ENCODE measurements at regions not wholly inside any gene's neighbourhood (a gene's known extent, or its start where the extent isn't known, plus 50 kb on each side); places are given as distances from the start of the nearest gene placed in this dataset.
"Not testable (repeated sequence)": the region's sequence is repeated elsewhere in the genome, so short reads cannot be mapped to it uniquely, and the experiment has no call there.

DNA sequence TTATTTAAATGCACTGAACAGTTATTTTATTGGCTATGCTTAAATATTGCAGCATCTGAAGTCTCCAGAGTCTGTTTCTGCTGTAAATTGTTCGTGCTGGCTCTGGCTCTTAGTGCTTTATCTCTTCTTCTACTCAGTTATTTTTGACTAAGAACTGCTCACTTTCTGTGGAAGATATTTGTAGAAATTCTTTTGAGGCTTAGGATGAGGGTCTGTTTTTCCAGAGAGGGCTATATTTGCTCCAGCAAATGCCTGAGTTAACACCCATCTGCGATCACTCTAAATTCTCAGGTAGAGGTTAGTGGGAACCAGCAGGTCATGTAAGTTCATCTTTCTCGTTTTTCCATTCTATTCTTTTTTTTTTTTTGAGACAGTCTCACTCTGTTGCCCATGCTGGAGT, 71.1 kb downstream of the ARL6IP4 start:
- Mint-ChIP-seq H3K9me3 (no peaks in the 10 kb centered on the region), H3K27ac (no peak overlapping the region), H3K27me3 (ENCODE audit: low read depth) (no peaks in the 10 kb centered on the region), H3K4me1 (ENCODE audit: low read depth) (peaks cover 5% of the 10 kb centered on the region), H3K36me3 (ENCODE audit: low read depth) (no peaks in the 10 kb centered on the region), H3K4me3 (ENCODE audit: low read depth) (no peak overlapping the region)
- no peak for DNase-seq (ENCODE audit: low spot score)
- intact Hi-C loops (cut with micrococcal nuclease), result no loop called here

DNA sequence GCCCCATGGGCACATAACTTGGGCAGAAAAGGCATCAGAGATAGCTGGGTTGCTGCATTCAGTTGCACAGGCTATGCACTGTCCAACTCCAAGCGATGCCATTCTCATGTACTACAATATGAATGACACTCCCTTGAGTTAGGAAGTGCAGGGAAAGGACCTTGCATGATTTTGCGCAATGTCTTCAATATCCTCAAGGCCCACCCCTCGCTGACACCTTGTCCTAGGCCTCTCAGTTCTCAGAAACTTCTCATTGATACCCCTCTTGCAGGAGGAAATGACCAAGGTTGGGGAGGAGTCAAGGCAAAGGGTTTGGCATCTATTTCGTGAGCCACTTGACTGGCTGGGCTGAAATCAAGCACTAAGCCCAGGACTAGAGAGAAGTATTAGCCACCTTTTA, 70.4 kb downstream of the ARL6IP4 start:
- no peaks in the 10 kb centered on the region for H3K36me3 Mint-ChIP-seq (ENCODE audit: low read depth)
- H3K27me3 Mint-ChIP-seq (ENCODE audit: low read depth), result no peaks in the 10 kb centered on the region
- H3K9me3 Mint-ChIP-seq, result no peaks in the 10 kb centered on the region
- DNase-seq (ENCODE audit: low spot score), result no peak
- intact Hi-C loops (cut with micrococcal nuclease), result no loop called here
- H3K4me1 Mint-ChIP-seq (ENCODE audit: low read depth), result peaks cover 5% of the 10 kb centered on the region
- H3K4me3 Mint-ChIP-seq (ENCODE audit: low read depth), result no peak overlapping the region
- H3K27ac Mint-ChIP-seq, result no peak overlapping the region

DNA sequence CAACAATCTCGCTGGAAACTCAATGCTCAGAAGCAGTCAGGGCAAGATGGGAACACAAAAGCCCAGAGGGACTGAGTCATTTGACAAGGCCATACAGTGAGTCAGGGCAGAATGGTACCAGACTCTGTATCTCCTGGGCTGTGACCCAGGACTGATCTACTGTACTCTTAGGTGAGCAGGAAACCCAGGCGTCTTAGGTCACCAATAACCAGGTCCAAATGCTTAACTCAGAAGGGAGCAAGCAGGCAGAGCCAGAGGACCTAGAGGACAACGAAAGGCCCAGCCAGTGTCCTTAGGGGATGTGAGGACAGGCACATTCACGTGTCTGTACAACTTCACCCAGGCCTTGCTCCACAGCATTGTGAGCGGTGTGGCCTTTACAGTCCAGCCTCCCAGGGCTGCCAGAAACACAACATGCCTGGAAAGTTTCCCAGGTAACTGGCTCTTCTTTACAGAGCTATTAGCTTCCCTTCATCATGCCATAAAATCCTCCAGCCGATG, 69.9 kb downstream of the ARL6IP4 start:
- no peaks in the 10 kb centered on the region for H3K27me3 Mint-ChIP-seq (ENCODE audit: low read depth)
- H3K4me1 Mint-ChIP-seq (ENCODE audit: low read depth), result peaks cover 5% of the 10 kb centered on the region
- H3K36me3 Mint-ChIP-seq (ENCODE audit: low read depth), result no peaks in the 10 kb centered on the region
- no peak overlapping the region for H3K27ac Mint-ChIP-seq
- no peak overlapping the region for H3K4me3 Mint-ChIP-seq (ENCODE audit: low read depth)
- H3K9me3 Mint-ChIP-seq, result no peaks in the 10 kb centered on the region
- intact Hi-C loops (cut with micrococcal nuclease), result no loop called here
- DNase-seq (ENCODE audit: low spot score), result no peak

DNA sequence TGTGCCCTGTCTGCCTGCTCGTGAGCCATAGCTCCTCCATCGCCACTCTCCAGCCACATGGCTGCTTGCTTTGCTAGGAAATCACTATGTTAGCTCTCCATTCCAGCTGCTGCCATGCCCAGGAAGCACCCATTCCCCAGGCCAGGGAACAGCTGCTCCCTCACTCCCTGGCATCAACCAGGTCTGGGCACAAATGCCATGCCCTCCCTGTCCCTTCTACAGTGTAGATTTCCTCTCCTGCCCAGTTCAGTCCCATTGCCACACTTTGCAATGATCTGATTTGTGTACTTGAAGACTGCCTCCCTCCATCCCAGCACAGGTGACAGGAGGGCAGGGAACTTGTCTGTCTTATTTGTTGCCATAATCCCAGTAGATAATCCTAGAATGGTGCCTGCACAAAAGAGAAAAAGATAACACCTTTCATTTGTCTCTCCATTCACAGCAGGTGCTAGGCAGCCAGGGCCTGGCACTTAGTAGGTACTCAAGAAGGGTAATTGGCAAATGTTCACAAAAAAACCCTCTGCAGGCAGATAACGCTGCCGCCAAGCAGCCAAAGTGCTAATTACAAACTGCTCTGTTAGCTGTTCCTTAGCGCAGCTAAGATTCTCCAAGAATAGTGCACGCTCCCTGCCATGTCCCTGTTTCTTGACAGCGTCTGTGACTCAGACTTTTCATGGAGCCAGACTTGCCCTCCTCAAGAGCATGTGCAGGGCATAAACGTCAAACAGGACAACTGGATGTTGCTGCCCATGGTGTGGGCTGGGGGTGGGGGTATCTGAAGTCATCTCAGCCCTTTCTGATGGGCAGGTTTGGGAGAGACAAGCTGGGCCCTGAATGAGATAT, 69.1 kb downstream of the ARL6IP4 start:
- no peaks in the 10 kb centered on the region for H3K9me3 Mint-ChIP-seq
- peaks cover 11% of the 10 kb centered on the region for H3K4me1 Mint-ChIP-seq (ENCODE audit: low read depth)
- no peak for DNase-seq (ENCODE audit: low spot score)
- no peak overlapping the region for H3K4me3 Mint-ChIP-seq (ENCODE audit: low read depth)
- no peaks in the 10 kb centered on the region for H3K27me3 Mint-ChIP-seq (ENCODE audit: low read depth)
- H3K27ac Mint-ChIP-seq, result no peak overlapping the region
- H3K36me3 Mint-ChIP-seq (ENCODE audit: low read depth), result no peaks in the 10 kb centered on the region
- intact Hi-C loops (cut with micrococcal nuclease), result no loop called here

DNA sequence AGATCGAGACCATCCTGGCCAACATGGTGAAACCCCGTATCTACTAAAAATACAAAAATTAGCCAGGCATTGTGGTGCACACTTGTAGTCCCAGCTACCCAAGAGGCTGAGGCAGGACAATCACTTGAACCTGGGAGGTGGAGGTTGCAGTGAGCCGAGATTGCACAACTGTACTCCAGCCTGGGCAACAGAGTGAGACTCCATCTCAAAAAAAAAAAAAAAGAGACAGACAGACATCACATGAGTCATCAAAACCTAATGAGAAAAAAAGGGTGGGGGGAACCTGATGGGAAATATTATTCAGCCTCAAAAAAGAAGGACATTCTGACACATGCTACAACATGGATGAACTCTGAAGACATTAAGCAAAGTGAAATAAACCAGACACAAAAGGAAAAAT, 67.4 kb downstream of the ARL6IP4 start:
- DNase-seq (ENCODE audit: low spot score); H3K27me3 Mint-ChIP-seq (ENCODE audit: low read depth); intact Hi-C loops (cut with micrococcal nuclease); H3K9me3 Mint-ChIP-seq; H3K4me3 Mint-ChIP-seq (ENCODE audit: low read depth); H3K27ac Mint-ChIP-seq; H3K36me3 Mint-ChIP-seq (ENCODE audit: low read depth): not testable (repeated sequence)
- peaks cover 21% of the 10 kb centered on the region for H3K4me1 Mint-ChIP-seq (ENCODE audit: low read depth)

DNA sequence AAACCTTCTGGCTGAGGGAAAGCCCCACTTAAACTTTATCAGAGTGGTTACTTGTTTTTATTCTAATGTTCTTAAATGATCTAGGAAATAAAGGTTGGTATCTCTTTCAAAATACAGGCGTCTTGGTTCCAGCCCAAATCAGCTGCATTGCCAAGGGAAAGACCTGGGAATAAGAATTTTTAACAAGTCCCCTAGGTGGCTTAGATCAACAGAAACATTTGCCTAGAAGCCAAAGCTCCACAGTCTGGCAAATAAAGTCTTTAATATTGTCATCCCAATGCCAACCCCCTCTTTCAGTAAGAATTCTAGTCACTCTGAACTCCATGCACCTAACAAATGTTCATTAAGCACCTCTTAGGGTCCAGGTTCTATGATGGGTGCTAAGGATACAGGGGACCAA, 66.8 kb downstream of the ARL6IP4 start:
- no peak for DNase-seq (ENCODE audit: low spot score)
- Mint-ChIP-seq H3K4me1 (ENCODE audit: low read depth) (peaks cover 21% of the 10 kb centered on the region), H3K27ac (no peak overlapping the region), H3K9me3 (no peaks in the 10 kb centered on the region), H3K27me3 (ENCODE audit: low read depth) (no peaks in the 10 kb centered on the region), H3K4me3 (ENCODE audit: low read depth) (no peak overlapping the region), H3K36me3 (ENCODE audit: low read depth) (no peaks in the 10 kb centered on the region)
- intact Hi-C loops (cut with micrococcal nuclease), result no loop called here

DNA sequence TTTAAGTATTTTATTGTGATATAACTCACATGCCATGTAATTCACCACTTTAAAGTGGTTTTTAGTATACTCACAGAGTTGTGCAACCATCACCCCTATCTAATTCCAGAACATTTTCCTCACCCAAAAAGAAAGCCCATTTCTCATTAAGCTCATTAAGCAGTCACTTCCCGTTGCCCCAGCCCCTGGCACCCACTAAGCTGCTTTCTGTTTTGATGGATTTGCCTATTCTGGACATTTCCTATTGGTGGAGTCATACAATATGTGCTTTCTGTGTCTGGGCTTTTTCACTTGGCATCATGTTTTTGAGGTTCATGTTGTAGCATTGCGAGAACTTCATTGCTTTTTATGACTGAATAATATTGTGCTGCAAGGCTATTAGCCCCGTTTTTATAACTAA, 66.0 kb downstream of the ARL6IP4 start:
- no peaks in the 10 kb centered on the region for H3K36me3 Mint-ChIP-seq (ENCODE audit: low read depth)
- H3K27ac Mint-ChIP-seq, result no peak overlapping the region
- H3K27me3 Mint-ChIP-seq (ENCODE audit: low read depth), result no peaks in the 10 kb centered on the region
- H3K4me3 Mint-ChIP-seq (ENCODE audit: low read depth), result no peak overlapping the region
- intact Hi-C loops (cut with micrococcal nuclease), result no loop called here
- H3K4me1 Mint-ChIP-seq (ENCODE audit: low read depth), result peaks cover 21% of the 10 kb centered on the region
- H3K9me3 Mint-ChIP-seq, result no peaks in the 10 kb centered on the region
- no peak for DNase-seq (ENCODE audit: low spot score)

DNA sequence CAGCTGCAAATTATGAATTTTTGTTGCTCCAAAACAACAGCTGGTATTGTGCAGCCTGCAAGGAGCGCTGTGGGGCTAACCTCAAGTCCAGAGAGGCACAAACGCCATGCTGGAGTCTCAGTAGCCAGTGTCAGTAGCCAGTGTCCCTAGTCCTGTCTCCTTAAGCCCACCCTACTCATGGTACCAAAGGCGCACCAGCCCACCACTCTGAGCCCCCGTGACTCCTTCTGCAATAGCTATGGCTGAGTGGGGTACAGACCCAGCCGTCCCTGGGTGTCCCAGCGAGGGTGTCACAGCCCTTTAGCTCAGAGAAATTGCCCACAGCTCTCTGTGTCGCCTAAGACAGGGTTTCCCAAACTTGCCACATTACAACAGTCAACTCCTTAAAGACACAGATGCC, 65.2 kb downstream of the ARL6IP4 start:
- DNase-seq (ENCODE audit: low spot score), result no peak
- no peaks in the 10 kb centered on the region for H3K36me3 Mint-ChIP-seq (ENCODE audit: low read depth)
- no peaks in the 10 kb centered on the region for H3K9me3 Mint-ChIP-seq
- intact Hi-C loops (cut with micrococcal nuclease), result no loop called here
- no peak overlapping the region for H3K27ac Mint-ChIP-seq
- H3K4me1 Mint-ChIP-seq (ENCODE audit: low read depth), result peaks cover 18% of the 10 kb centered on the region
- H3K4me3 Mint-ChIP-seq (ENCODE audit: low read depth), result no peak overlapping the region
- H3K27me3 Mint-ChIP-seq (ENCODE audit: low read depth), result no peaks in the 10 kb centered on the region

DNA sequence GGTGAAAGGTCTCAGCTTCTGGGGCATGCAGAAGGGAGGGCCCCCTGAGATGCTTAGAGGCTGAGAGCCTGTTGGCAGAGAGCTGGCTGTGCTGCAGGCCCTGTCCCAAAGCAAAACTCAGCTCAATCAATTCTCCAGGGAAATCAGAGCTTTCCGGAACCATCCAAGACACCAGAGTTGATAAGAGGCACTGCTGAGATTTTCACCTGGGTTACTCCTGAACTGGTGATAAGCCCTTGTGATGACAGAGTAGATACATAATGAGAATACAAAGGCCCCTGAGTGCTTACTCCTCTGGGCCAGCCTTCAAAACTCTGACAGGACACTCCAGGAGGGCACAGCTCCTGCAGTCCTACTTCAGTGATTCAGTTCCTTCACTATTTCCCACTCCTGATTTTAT, 63.9 kb downstream of the ARL6IP4 start:
- Mint-ChIP-seq H3K27ac (peak overlapping the region; percentile 36), H3K27me3 (ENCODE audit: low read depth) (no peaks in the 10 kb centered on the region), H3K9me3 (no peaks in the 10 kb centered on the region), H3K36me3 (ENCODE audit: low read depth) (no peaks in the 10 kb centered on the region), H3K4me3 (ENCODE audit: low read depth) (no peak overlapping the region), H3K4me1 (ENCODE audit: low read depth) (peaks cover 16% of the 10 kb centered on the region)
- intact Hi-C loops (cut with micrococcal nuclease), result no loop called here
- DNase-seq (ENCODE audit: low spot score), result no peak

DNA sequence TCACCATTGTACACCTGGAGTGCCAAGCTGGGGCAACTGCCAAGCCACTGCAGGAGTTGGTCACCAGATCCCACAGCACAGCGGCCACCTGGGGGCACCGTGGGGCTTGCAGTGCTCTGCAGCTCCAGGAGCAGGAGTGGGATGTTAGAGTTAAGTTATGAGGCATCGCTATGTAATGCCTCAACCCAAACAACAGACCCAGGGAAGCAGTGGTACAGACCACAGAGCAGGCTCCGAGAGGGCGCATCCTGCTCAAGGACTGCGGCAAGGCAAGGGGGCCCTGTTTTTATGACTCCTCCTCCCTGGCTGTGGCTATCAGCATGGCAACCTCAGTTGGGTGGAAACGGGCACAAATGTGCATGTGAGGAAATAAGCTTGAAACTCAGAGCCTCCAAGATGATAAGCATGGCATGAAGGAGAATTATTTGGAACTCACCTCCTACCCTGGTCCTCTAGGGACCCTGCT, 63.1 kb downstream of the ARL6IP4 start:
- Mint-ChIP-seq H3K4me3 (ENCODE audit: low read depth) (no peak overlapping the region), H3K4me1 (ENCODE audit: low read depth) (peaks cover 16% of the 10 kb centered on the region)

DNA sequence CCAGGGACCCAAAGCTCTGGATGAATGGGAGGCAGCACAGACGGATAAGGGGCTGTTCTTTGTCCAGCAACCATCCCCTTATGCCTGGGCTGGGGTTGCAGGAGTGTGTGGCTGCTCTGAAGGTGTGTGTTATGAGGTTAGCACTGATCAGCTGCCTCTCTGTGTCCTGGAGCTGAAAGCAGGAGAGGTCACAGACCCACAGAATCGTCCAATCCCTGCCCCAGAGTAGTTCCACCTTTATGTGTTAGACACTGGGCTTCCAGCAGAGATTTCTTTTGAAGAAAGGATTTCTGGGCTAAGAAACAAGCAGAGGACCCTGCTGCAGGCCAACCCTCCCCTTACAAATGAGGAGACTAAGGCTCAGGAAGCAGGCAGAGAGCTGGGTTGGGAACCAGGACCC, 62.4 kb downstream of the ARL6IP4 start:
- peaks cover 16% of the 10 kb centered on the region for H3K4me1 Mint-ChIP-seq (ENCODE audit: low read depth)
- H3K27me3 Mint-ChIP-seq (ENCODE audit: low read depth), result no peaks in the 10 kb centered on the region
- H3K27ac Mint-ChIP-seq, result peak overlapping the region; percentile 2
- no peaks in the 10 kb centered on the region for H3K9me3 Mint-ChIP-seq
- H3K36me3 Mint-ChIP-seq (ENCODE audit: low read depth), result no peaks in the 10 kb centered on the region
- intact Hi-C loops (cut with micrococcal nuclease), result loop anchor here (1.0 kb wide), 3 partner anchors 32 to 195 kb away; partner anchors contain the start of gene PITPNM2
- DNase-seq (ENCODE audit: low spot score), result no peak
- H3K4me3 Mint-ChIP-seq (ENCODE audit: low read depth), result no peak overlapping the region

More for the DNA sequence above, 63.1 kb downstream of the ARL6IP4 start:
- intact Hi-C loops (cut with micrococcal nuclease), result loop anchor here (1.0 kb wide), 3 partner anchors 32 to 195 kb away; partner anchors contain the start of gene PITPNM2
- H3K27me3 Mint-ChIP-seq (ENCODE audit: low read depth), result no peaks in the 10 kb centered on the region
- no peaks in the 10 kb centered on the region for H3K9me3 Mint-ChIP-seq
- no peaks in the 10 kb centered on the region for H3K36me3 Mint-ChIP-seq (ENCODE audit: low read depth)
- DNase-seq (ENCODE audit: low spot score), result peak; percentile 56
- peak overlapping the region; percentile 56 for H3K27ac Mint-ChIP-seq

DNA sequence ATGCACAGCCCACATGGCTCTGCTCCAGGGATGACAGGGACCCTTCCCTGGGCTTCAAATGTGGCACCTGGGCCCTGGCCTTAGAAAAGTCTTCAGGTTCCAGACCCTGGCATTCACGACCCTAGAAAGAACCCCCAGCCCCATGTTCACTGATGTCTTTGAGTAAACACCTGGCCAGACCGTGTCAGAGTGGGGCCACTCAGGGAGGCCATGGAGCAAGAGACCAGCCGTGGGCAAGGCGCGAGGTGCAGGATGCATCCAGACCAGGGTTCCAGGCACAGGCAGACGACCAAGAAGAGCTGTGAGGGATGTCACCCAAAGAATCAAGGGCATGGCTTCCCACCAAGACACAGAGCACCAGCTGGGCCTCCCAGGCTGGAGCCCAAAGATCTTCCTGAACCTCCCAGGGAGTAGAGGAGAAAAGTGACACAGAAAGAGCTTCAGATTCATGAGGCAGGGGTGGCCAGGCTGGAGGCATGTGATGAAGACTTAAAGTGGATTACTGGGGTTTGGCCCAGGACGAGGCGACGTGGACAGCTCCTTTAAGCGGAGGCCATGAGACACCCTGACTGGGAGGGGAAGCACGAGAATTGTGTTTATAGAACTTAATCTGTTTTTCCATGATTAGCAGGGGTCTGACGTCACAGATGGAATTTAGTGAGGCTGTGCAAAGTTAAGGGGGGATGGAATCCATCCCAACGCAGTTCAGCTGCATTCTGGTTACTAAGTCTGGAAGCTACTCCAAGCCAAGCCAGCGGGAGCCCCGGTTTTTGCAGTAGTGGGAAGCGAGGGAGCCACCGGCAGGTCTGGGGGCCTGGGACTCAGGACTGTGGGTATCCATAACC, 61.6 kb downstream of the ARL6IP4 start:
- H3K9me3 Mint-ChIP-seq, result no peaks in the 10 kb centered on the region
- no peak for DNase-seq (ENCODE audit: low spot score)
- H3K27ac Mint-ChIP-seq, result no peak overlapping the region
- H3K36me3 Mint-ChIP-seq (ENCODE audit: low read depth), result no peaks in the 10 kb centered on the region
- peaks cover 16% of the 10 kb centered on the region for H3K4me1 Mint-ChIP-seq (ENCODE audit: low read depth)
- H3K4me3 Mint-ChIP-seq (ENCODE audit: low read depth), result no peak overlapping the region
- intact Hi-C loops (cut with micrococcal nuclease), result no loop called here
- H3K27me3 Mint-ChIP-seq (ENCODE audit: low read depth), result no peaks in the 10 kb centered on the region

DNA sequence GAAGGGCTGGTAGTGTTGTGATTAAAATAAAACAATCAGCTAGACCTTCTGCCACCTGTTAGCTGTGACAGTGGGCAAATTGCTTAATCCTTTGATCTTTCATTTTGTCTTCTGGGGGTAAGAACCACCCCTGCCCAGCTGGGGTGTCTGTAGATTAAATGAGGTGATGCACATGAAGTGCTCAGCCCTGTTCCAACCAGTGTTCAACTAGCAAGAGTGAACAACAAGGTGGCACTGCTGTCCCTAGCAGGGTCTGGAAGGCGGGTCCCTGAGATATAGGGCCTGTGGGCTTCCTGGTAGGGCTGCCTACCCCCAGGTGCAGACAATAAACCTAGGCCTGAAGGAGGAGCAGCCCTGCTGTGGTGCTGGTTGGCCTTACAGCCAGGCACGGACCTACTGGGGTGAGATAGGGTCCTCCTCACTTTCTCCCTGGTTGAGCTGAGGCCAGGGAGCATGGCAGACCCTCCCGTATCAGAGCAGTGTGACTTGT, 60.6 kb downstream of the ARL6IP4 start:
- Mint-ChIP-seq H3K36me3 (ENCODE audit: low read depth) (no peaks in the 10 kb centered on the region), H3K27me3 (ENCODE audit: low read depth) (no peaks in the 10 kb centered on the region), H3K9me3 (no peaks in the 10 kb centered on the region), H3K27ac (no peak overlapping the region), H3K4me1 (ENCODE audit: low read depth) (peaks cover 16% of the 10 kb centered on the region), H3K4me3 (ENCODE audit: low read depth) (no peak overlapping the region)
- no peak for DNase-seq (ENCODE audit: low spot score)
- intact Hi-C loops (cut with micrococcal nuclease), result no loop called here
